ENCODE measurements at regions not wholly inside any gene's neighbourhood (a gene's known extent, or its start where the extent isn't known, plus 50 kb on each side); places are given as distances from the start of the nearest gene placed in this dataset.

GRCh38 chrX:116226665-116227484 lies 56.3 kb downstream of the AGTR2 start:
- intact Hi-C loops (cut with DNase I; ENCODE audit: low total_unique reads): no loop called here
- no peaks in the 10 kb centered on the region for H3K27me3 ChIP-seq
- H3K9me3 ChIP-seq: no peaks in the 10 kb centered on the region
- no peak overlapping the region for H3K27ac ChIP-seq
- no peak overlapping the region for H3K4me3 ChIP-seq
- H3K36me3 ChIP-seq: no peaks in the 10 kb centered on the region
- TF ChIP-seq, protein P1, sequence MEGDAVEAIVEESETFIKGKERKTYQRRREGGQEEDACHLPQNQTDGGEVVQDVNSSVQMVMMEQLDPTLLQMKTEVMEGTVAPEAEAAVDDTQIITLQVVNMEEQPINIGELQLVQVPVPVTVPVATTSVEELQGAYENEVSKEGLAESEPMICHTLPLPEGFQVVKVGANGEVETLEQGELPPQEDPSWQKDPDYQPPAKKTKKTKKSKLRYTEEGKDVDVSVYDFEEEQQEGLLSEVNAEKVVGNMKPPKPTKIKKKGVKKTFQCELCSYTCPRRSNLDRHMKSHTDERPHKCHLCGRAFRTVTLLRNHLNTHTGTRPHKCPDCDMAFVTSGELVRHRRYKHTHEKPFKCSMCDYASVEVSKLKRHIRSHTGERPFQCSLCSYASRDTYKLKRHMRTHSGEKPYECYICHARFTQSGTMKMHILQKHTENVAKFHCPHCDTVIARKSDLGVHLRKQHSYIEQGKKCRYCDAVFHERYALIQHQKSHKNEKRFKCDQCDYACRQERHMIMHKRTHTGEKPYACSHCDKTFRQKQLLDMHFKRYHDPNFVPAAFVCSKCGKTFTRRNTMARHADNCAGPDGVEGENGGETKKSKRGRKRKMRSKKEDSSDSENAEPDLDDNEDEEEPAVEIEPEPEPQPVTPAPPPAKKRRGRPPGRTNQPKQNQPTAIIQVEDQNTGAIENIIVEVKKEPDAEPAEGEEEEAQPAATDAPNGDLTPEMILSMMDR (IDR thresholded peaks at IDR 0.05): no peak
- DNase-seq: no peak
- no peaks in the 10 kb centered on the region for H3K4me1 ChIP-seq

DNA sequence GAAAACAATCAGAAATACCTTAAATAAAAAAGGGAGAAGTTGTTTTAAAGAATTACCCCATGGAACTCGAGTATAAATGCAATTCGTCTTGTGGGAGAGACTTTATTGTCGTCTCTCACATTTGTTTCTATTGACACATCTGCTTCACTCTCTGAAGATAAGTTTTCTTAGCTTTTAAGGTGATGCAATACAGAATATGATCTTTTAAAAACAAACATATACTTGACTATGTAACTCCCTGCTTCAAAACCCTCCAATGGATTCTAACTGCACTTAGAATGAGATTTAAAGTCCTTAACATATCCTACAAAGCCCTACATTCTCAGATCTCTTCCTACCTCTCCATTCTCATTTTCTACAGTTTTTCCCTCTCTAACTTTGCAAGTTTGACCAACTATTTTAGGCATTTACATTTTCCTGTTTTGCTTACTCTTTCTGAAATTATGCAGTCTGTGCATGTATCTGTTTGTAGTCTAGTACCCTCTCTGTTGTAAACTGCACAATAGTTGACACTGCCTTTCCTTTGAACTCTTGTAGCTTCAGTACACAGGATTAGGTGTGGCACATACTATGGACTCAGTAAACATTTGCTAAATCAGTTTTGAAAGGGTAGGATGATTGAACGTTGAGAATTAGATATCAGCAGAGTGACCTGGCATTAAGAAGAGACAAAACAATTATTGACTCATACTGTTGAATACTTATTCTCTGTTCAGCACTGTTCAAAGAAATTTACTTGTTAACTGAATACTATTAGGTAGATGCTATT lies 59.8 kb downstream of the AGTR2 start:
- intact Hi-C loops (cut with DNase I; ENCODE audit: low total_unique reads): no loop called here
- H3K27ac ChIP-seq: no peak overlapping the region
- no peaks in the 10 kb centered on the region for H3K27me3 ChIP-seq
- no peaks in the 10 kb centered on the region for H3K9me3 ChIP-seq
- no peaks in the 10 kb centered on the region for H3K4me1 ChIP-seq
- no peak for DNase-seq
- H3K36me3 ChIP-seq: no peaks in the 10 kb centered on the region
- H3K4me3 ChIP-seq: no peak overlapping the region
- TF ChIP-seq POLR2A (IDR thresholded peaks at IDR 0.05): no peak
- TF ChIP-seq, protein P1 (IDR thresholded peaks at IDR 0.05): no peak

- TF ChIP-seq, protein P1 (IDR thresholded peaks at IDR 0.05): no peak
- no peak for TF ChIP-seq POLR2A (IDR thresholded peaks at IDR 0.05)
- Histone ChIP-seq H3K36me3 (no peaks in the 10 kb centered on the region), H3K4me3 (no peak overlapping the region), H3K9me3 (no peaks in the 10 kb centered on the region), H3K4me1 (no peaks in the 10 kb centered on the region), H3K27me3 (no peaks in the 10 kb centered on the region), H3K27ac (no peak overlapping the region)
- DNase-seq: no peak
- intact Hi-C loops (cut with DNase I; ENCODE audit: low total_unique reads): no loop called here
Measured at GRCh38 chrX:116232833-116233232, 62.3 kb downstream of the AGTR2 start.

GRCh38 chrX:116236666-116237065 lies 66.1 kb downstream of the AGTR2 start:
- intact Hi-C loops (cut with DNase I; ENCODE audit: low total_unique reads): no loop called here
- no peak for TF ChIP-seq POLR2A (IDR thresholded peaks at IDR 0.05)
- TF ChIP-seq, protein P1 (IDR thresholded peaks at IDR 0.05): no peak
- DNase-seq: no peak

DNA sequence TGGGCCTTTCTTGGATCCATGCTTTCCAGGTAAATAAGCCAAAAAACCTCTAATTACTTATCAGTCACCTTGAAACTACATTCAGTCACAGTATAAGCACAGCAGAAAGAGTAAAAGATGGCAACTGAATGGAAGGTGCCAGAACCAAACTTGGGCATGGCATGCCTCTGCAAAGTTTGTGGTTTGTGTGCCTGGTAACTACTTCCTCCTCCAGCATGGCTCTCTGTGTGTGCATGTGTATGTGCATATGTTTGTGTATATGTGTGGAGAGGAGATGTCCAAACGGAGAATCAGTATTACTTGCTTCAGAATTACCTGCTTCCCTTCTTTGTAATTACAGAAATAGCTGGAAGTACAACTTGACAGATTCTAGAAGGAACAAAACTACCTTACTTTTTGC lies 67.5 kb downstream of the AGTR2 start:
- H3K36me3 ChIP-seq: no peaks in the 10 kb centered on the region
- TF ChIP-seq, protein P1 (IDR thresholded peaks at IDR 0.05): no peak
- TF ChIP-seq POLR2A (IDR thresholded peaks at IDR 0.05): no peak
- H3K4me3 ChIP-seq: no peak overlapping the region
- intact Hi-C loops (cut with DNase I; ENCODE audit: low total_unique reads): no loop called here
- no peaks in the 10 kb centered on the region for H3K27me3 ChIP-seq
- no peaks in the 10 kb centered on the region for H3K4me1 ChIP-seq
- H3K27ac ChIP-seq: no peak overlapping the region
- DNase-seq: no peak
- H3K9me3 ChIP-seq: no peaks in the 10 kb centered on the region

More at GRCh38 chrX:116236666-116237065, 66.1 kb downstream of the AGTR2 start:
- H3K27ac ChIP-seq: no peak overlapping the region
- no peak overlapping the region for H3K4me3 ChIP-seq
- H3K27me3 ChIP-seq: no peaks in the 10 kb centered on the region
- no peaks in the 10 kb centered on the region for H3K4me1 ChIP-seq
- H3K9me3 ChIP-seq: no peaks in the 10 kb centered on the region
- no peaks in the 10 kb centered on the region for H3K36me3 ChIP-seq
